Motor neuron (in vitro differentiated cells): ENCODE measurements at regions not wholly inside any gene's neighbourhood (a gene's known extent, or its start where the extent isn't known, plus 50 kb on each side); places are given as distances from the start of the nearest gene placed in this dataset.

Experiments used
- ATAC-seq, 8 experiments: fragments of 200-7000 bp; cut with Tn5 transposase; replicated peaks in 6 of 8; 2 replicates each; pipeline ENCODE4 v1.8.0; 2021; ENCODE audit warnings: mild to moderate bottlenecking in 8 of 8, moderate library complexity in 8 of 8
- H3K27ac ChIP-seq, 2 donors: fragments of 250-450 bp; sonication (Bioruptor Pico); 2 replicates each; pipeline ENCODE4 v1.9.0; 2021; ENCODE audit warnings: antibody characterized with exemption in 2 of 2, mild to moderate bottlenecking in 2 of 2, moderate library complexity in 1 of 2
- H3K4me1 ChIP-seq, 2 donors: fragments of 250-450 bp; sonication (Bioruptor Pico); replicated peaks in 1 of 2; 2 replicates each; pipeline ENCODE4 v1.6.1; 2021; ENCODE audit warnings: antibody characterized with exemption in 2 of 2, mild to moderate bottlenecking in 2 of 2, moderate library complexity in 1 of 2
- H3K4me3 ChIP-seq, 5 donors: fragments of 250-450 bp; sonication (Bioruptor Pico); 2 replicates each; pipeline ENCODE4 v1.9.0; 2021; ENCODE audit warnings: antibody characterized with exemption in 5 of 5, mild to moderate bottlenecking in 5 of 5, moderate library complexity in 4 of 5
- whole genome bisulfite sequencing, 10 experiments: fragments of 450-650 bp; shearing (Covaris generic); methylation state at CpG; one replicate each; pipeline ENCODE4 v1.0.0; 2022; 5-methylcytosine and 5-hydroxymethylcytosine counted together
- in situ Hi-C, 9 experiments: fragments of 400-800 bp; cut with MboI; loops; one replicate each; pipeline ENCODE4 v1.15.0; 2021; ENCODE audit warnings: low sequenced_read_pairs in 9 of 9, low pct_unique_long_range_greater_than_20kb in 2 of 9; ENCODE audit not compliant: unreplicated experiment in 9 of 9

- in situ Hi-C loops: no loop called here
- H3K4me1 ChIP-seq: no peaks in the 10 kb centered on the region
- peak in 3 of 8 experiments; percentile 51 to 70 (median 56) for ATAC-seq
- no peak overlapping the region for H3K4me3 ChIP-seq
- WGBS, 10 experiments: 17 to 86% (median 57%) methylated on average over 1 to 2 of the region's 2 CpGs; no CpG with 5 or more reads in 2 of the 10 experiments
- no peak overlapping the region for H3K27ac ChIP-seq
Measured at GRCh38 chr1:55321942-55322341, 106.8 kb upstream of the USP24 start.

- H3K4me3 ChIP-seq: no peak overlapping the region
- 58 to 100% (median 89%) methylated on average over 2 of the region's 2 CpGs; no CpG with 5 or more reads in 4 of the 10 experiments for WGBS, 10 experiments
Measured at GRCh38 chr1:55320891-55321290, 105.7 kb upstream of the USP24 start.

GRCh38 chr1:55318116-55318817 is 103.1 kb upstream of the USP24 start:
- ATAC-seq: no peak
- Histone ChIP-seq H3K4me3 (no peak overlapping the region), H3K27ac (no peak overlapping the region), H3K4me1 (no peaks in the 10 kb centered on the region)
- 33 to 100% (median 82%) methylated on average over 1 to 6 of the region's 6 CpGs; no CpG with 5 or more reads in 3 of the 10 experiments for WGBS, 10 experiments
- in situ Hi-C loops: no loop called here

More at GRCh38 chr1:55320891-55321290, 105.7 kb upstream of the USP24 start:
- no peak overlapping the region for H3K27ac ChIP-seq
- in situ Hi-C loops: no loop called here
- no peak for ATAC-seq
- H3K4me1 ChIP-seq: no peaks in the 10 kb centered on the region

GRCh38 chr1:55317673-55318072 is 102.5 kb upstream of the USP24 start:
- no peak overlapping the region for H3K27ac ChIP-seq
- no peak for ATAC-seq
- no peak overlapping the region for H3K4me3 ChIP-seq
- in situ Hi-C loops: no loop called here
- whole genome bisulfite sequencing, 10 experiments: 67 to 100% (median 92%) methylated on average over 1 to 3 of the region's 3 CpGs; no CpG with 5 or more reads in 2 of the 10 experiments
- no peaks in the 10 kb centered on the region for H3K4me1 ChIP-seq

GRCh38 chr1:55316947-55317662 is 101.9 kb upstream of the USP24 start:
- H3K4me1 ChIP-seq: no peaks in the 10 kb centered on the region
- H3K4me3 ChIP-seq: no peak overlapping the region
- no peak overlapping the region for H3K27ac ChIP-seq
- no peak for ATAC-seq
- in situ Hi-C loops: no loop called here
- 69 to 100% (median 89%) methylated on average over 1 to 7 of the region's 7 CpGs; no CpG with 5 or more reads in 3 of the 10 experiments for WGBS, 10 experiments

GRCh38 chr1:55316502-55316901 is 101.3 kb upstream of the USP24 start:
- 67 to 100% (median 80%) methylated on average over 1 to 4 of the region's 4 CpGs; no CpG with 5 or more reads in 3 of the 10 experiments for WGBS, 10 experiments
- no peak overlapping the region for H3K27ac ChIP-seq
- no peaks in the 10 kb centered on the region for H3K4me1 ChIP-seq
- no peak for ATAC-seq
- in situ Hi-C loops: no loop called here
- H3K4me3 ChIP-seq: no peak overlapping the region

- H3K27ac ChIP-seq: no peak overlapping the region
- H3K4me3 ChIP-seq: no peak overlapping the region
- WGBS, 10 experiments: 100% methylated on average over 1 of the region's 1 CpG; no CpG with 5 or more reads in 2 of the 10 experiments
- H3K4me1 ChIP-seq: no peaks in the 10 kb centered on the region
- in situ Hi-C loops: no loop called here
- ATAC-seq: no peak
Measured at GRCh38 chr1:55315552-55315951, 100.4 kb upstream of the USP24 start.

GRCh38 chr1:55314740-55315139 is 99.6 kb upstream of the USP24 start:
- Histone ChIP-seq H3K4me3 (no peak overlapping the region), H3K27ac (no peak overlapping the region), H3K4me1 (no peaks in the 10 kb centered on the region)
- ATAC-seq: no peak
- in situ Hi-C loops: no loop called here
- WGBS, 10 experiments: 67 to 100% (median 86%) methylated on average over 1 to 4 of the region's 4 CpGs; no CpG with 5 or more reads in 3 of the 10 experiments

GRCh38 chr1:55313903-55314302 is 98.7 kb upstream of the USP24 start:
- no peak for ATAC-seq
- 20 to 80% (median 65%) methylated on average over 1 to 5 of the region's 5 CpGs for WGBS, 10 experiments
- Histone ChIP-seq H3K4me3 (no peak overlapping the region), H3K4me1 (no peaks in the 10 kb centered on the region), H3K27ac (no peak overlapping the region)
- in situ Hi-C loops: no loop called here

- in situ Hi-C loops: no loop called here
- WGBS, 10 experiments: 60 to 100% (median 96%) methylated on average over 1 to 4 of the region's 4 CpGs; no CpG with 5 or more reads in 4 of the 10 experiments
- ATAC-seq: no peak
- no peak overlapping the region for H3K4me3 ChIP-seq
- no peak overlapping the region for H3K27ac ChIP-seq
- H3K4me1 ChIP-seq: no peaks in the 10 kb centered on the region
Measured at GRCh38 chr1:55311979-55312378, 96.8 kb upstream of the USP24 start.

GRCh38 chr1:55311057-55311641 is 96.0 kb upstream of the USP24 start:
- peak in 2 of 8 experiments; percentile 38 to 53 for ATAC-seq
- H3K4me1 ChIP-seq: no peaks in the 10 kb centered on the region
- H3K4me3 ChIP-seq: no peak overlapping the region
- no peak overlapping the region for H3K27ac ChIP-seq
- 6 to 100% (median 69%) methylated on average over 1 to 7 of the region's 7 CpGs for WGBS, 10 experiments
- in situ Hi-C loops: no loop called here

GRCh38 chr1:55310505-55310971 is 95.4 kb upstream of the USP24 start:
- WGBS, 10 experiments: 0 to 83% (median 41%) methylated on average over 1 to 3 of the region's 3 CpGs; no CpG with 5 or more reads in 4 of the 10 experiments
- ATAC-seq: peak in 3 of 8 experiments; percentile 72 to 95 (median 94)
- in situ Hi-C loops: no loop called here
- Histone ChIP-seq H3K27ac (no peak overlapping the region), H3K4me1 (no peaks in the 10 kb centered on the region), H3K4me3 (no peak overlapping the region)
